Esophagus muscularis mucosa (tissue), 4 donors: ENCODE measurements at regions not wholly inside any gene's neighbourhood (a gene's known extent, or its start where the extent isn't known, plus 50 kb on each side); places are given as distances from the start of the nearest gene placed in this dataset.

Experiments used
- DNase-seq: peaks from one replicate; pipeline ENCODE4 v3.0.0-alpha.2; 2017; ENCODE audit errors: extremely low spot score
- H3K27ac ChIP-seq, 4 donors: fragments of 200-600 bp; sonication (generic); replicated peaks in 1 of 4; 1 replicate in 3 of 4; 2 replicates in 1 of 4; pipeline ENCODE4 v1.5.1; 2016 to 2019; ENCODE audit warnings: mild to moderate bottlenecking in 1 of 4
- H3K27me3 ChIP-seq, 4 donors: fragments of 200-600 bp; sonication (generic); one replicate each; pipeline versions ENCODE4 v1.5.1 to v1.6.0; 2016 to 2019
- H3K36me3 ChIP-seq, 4 donors: fragments of 200-600 bp; sonication (generic); one replicate each; pipeline ENCODE4 v1.5.1; 2016 to 2019
- H3K4me1 ChIP-seq, 4 donors: fragments of 200-600 bp; sonication (generic); one replicate each; pipeline ENCODE4 v1.5.1; 2016 to 2019
- H3K4me3 ChIP-seq, 4 donors: fragments of 200-600 bp; sonication (generic); 1 replicate in 2 of 4; 2 replicates in 2 of 4; pipeline ENCODE4 v1.5.1; 2016 to 2019; ENCODE audit warnings: mild to moderate bottlenecking in 4 of 4, moderate library complexity in 1 of 4
- H3K9me3 ChIP-seq, 4 donors: fragments of 200-600 bp; sonication (generic); 1 replicate in 3 of 4; 2 replicates in 1 of 4; pipeline ENCODE4 v1.5.1; 2016 to 2019
- CTCF ChIP-seq, 3 experiments: fragments of 200-600 bp in 2 of 3; fragments of 450-650 bp in 1 of 3; sonication (generic) in 2 of 3; IDR thresholded peaks; one replicate each; pipeline ENCODE4 v1.5.1; 2017 to 2019; ENCODE audit warnings: antibody characterized with exemption in 3 of 3, mild to moderate bottlenecking in 2 of 3, moderate library complexity in 1 of 3
- EP300 ChIP-seq: sonication (generic); formaldehyde crosslinking; IDR thresholded peaks from one replicate; pipeline ENCODE4 v1.6.1; 2017; ENCODE audit warnings: antibody characterized with exemption
- POLR2A ChIP-seq: fragments of 450-650 bp; IDR thresholded peaks from one replicate; pipeline ENCODE4 v1.6.1; 2017; ENCODE audit warnings: antibody characterized with exemption, moderate library complexity, mild to moderate bottlenecking, low read depth
- POLR2AphosphoS5 ChIP-seq, 2 donors: sonication (generic); formaldehyde crosslinking; IDR thresholded peaks; one replicate each; pipeline ENCODE4 v1.6.1; 2017; ENCODE audit warnings: antibody characterized with exemption in 2 of 2
- WGBS: methylation state at CpG from one replicate; pipeline ENCODE4 v1.1.5; 2018; 5-methylcytosine and 5-hydroxymethylcytosine counted together
- intact Hi-C: fragments of 100-400 bp; cut with DNase I; formaldehyde crosslinking; loops from one replicate; pipeline ENCODE4 v1.15.1; 2023

- no peak for TF ChIP-seq CTCF (IDR thresholded peaks at IDR 0.05)
- TF ChIP-seq POLR2A: no peak
- TF ChIP-seq POLR2AphosphoS5 (IDR thresholded peaks at IDR 0.05): no peak
- no peak for TF ChIP-seq EP300
- intact Hi-C loops: no loop called here
- peaks cover 0 to 7% (median 2%) of the 10 kb centered on the region in 4 donors for H3K4me1 ChIP-seq
- 86% methylated on average over 6 of the region's 6 CpGs for WGBS
- DNase-seq: peak; percentile 90
- no peak overlapping the region for H3K27ac ChIP-seq
- H3K36me3 ChIP-seq: no peaks in the 10 kb centered on the region
- no peak overlapping the region for H3K4me3 ChIP-seq
- no peaks in the 10 kb centered on the region for H3K27me3 ChIP-seq
- no peaks in the 10 kb centered on the region for H3K9me3 ChIP-seq
Measured at GRCh38 chr15:94653071-94653470, 421.7 kb downstream of the MCTP2 start.

GRCh38 chr15:94655249-94655880, 424.0 kb downstream of the MCTP2 start:
- H3K9me3 ChIP-seq: no peaks in the 10 kb centered on the region
- no peaks in the 10 kb centered on the region for H3K27me3 ChIP-seq
- no peak overlapping the region for H3K27ac ChIP-seq
- no peaks in the 10 kb centered on the region for H3K36me3 ChIP-seq
- TF ChIP-seq CTCF (IDR thresholded peaks at IDR 0.05) (no peak), POLR2A (no peak), POLR2AphosphoS5 (IDR thresholded peaks at IDR 0.05) (no peak), EP300 (no peak)
- WGBS: 88% methylated on average over 4 of the region's 8 CpGs
- intact Hi-C loops: no loop called here
- DNase-seq: peak; percentile 89
- no peak overlapping the region for H3K4me3 ChIP-seq
- H3K4me1 ChIP-seq: peaks cover 0 to 7% (median 2%) of the 10 kb centered on the region in 4 donors

- DNase-seq: peak; percentile 82
- intact Hi-C loops: no loop called here
- 91% methylated on average over 7 of the region's 7 CpGs for WGBS
- no peak for TF ChIP-seq EP300
- TF ChIP-seq POLR2AphosphoS5 (IDR thresholded peaks at IDR 0.05): no peak
- TF ChIP-seq POLR2A: no peak
- TF ChIP-seq CTCF (IDR thresholded peaks at IDR 0.05): no peak
- H3K27ac ChIP-seq: no peak overlapping the region
- H3K27me3 ChIP-seq: no peaks in the 10 kb centered on the region
- no peak overlapping the region for H3K4me3 ChIP-seq
- H3K4me1 ChIP-seq: peaks cover 0 to 7% (median 4%) of the 10 kb centered on the region in 4 donors
- no peaks in the 10 kb centered on the region for H3K9me3 ChIP-seq
- no peaks in the 10 kb centered on the region for H3K36me3 ChIP-seq
Measured at GRCh38 chr15:94665676-94666441, 434.5 kb downstream of the MCTP2 start.

- TF ChIP-seq POLR2A (no peak), CTCF (IDR thresholded peaks at IDR 0.05) (no peak), POLR2AphosphoS5 (IDR thresholded peaks at IDR 0.05) (no peak), EP300 (no peak)
- H3K27me3 ChIP-seq: no peaks in the 10 kb centered on the region
- H3K4me1 ChIP-seq: peaks cover 0 to 14% (median 11%) of the 10 kb centered on the region in 4 donors
- H3K27ac ChIP-seq: no peak overlapping the region
- 88% methylated on average over 5 of the region's 5 CpGs for WGBS
- intact Hi-C loops: no loop called here
- H3K4me3 ChIP-seq: no peak overlapping the region
- no peaks in the 10 kb centered on the region for H3K36me3 ChIP-seq
- H3K9me3 ChIP-seq: no peaks in the 10 kb centered on the region
- DNase-seq: peak; percentile 53
Measured at GRCh38 chr15:94666553-94666952, 435.2 kb downstream of the MCTP2 start.
